Adrenal gland (tissue), 9 donors: ENCODE measurements at regions not wholly inside any gene's neighbourhood (a gene's known extent, or its start where the extent isn't known, plus 50 kb on each side); places are given as distances from the start of the nearest gene placed in this dataset.

ENCODE experiments used
- DNase-seq, 7 donors: peaks; one replicate each; pipeline ENCODE4 v3.0.0-alpha.2; 2019 to 2020
- H3K27ac ChIP-seq, 5 donors: fragments of 200-600 bp; sonication (generic) in 4 of 5; 1 replicate in 3 of 5; 2 replicates in 2 of 5; pipeline versions ENCODE4 v1.5.1 to v1.8.0; 2016 to 2020; ENCODE audit warnings: mild to moderate bottlenecking in 1 of 5
- H3K27me3 ChIP-seq: fragments of 200-600 bp; 2 replicates; pipeline ENCODE4 v1.8.0; 2021
- H3K36me3 ChIP-seq, 2 donors: fragments of 200-600 bp; replicated peaks in 1 of 2; 1 replicate in 1 of 2; 2 replicates in 1 of 2; pipeline versions ENCODE4 v1.5.1 to v1.8.0; 2018 to 2022
- H3K4me1 ChIP-seq, 2 donors: fragments of 200-600 bp; replicated peaks in 1 of 2; 1 replicate in 1 of 2; 2 replicates in 1 of 2; pipeline versions ENCODE4 v1.5.1 to v1.8.0; 2018 to 2021
- H3K4me3 ChIP-seq, 4 donors: fragments of 200-600 bp; sonication (generic) in 3 of 4; one replicate each; pipeline ENCODE4 v1.5.1; 2016 to 2018
- H3K9me3 ChIP-seq, 3 donors: fragments of 200-600 bp; sonication (generic) in 1 of 3; replicated peaks in 1 of 3; 1 replicate in 2 of 3; 2 replicates in 1 of 3; pipeline versions ENCODE4 v1.5.1 to v1.8.0; 2016 to 2021
- POLR2A ChIP-seq, 2 donors: fragments of 450-650 bp; IDR thresholded peaks; one replicate each; pipeline ENCODE4 v1.6.1; 2017; ENCODE audit warnings: antibody characterized with exemption in 2 of 2, mild to moderate bottlenecking in 2 of 2, moderate library complexity in 1 of 2
- WGBS, 4 donors: extraction: QIAGEN DNeasy Blood & Tissue Kit in 2 of 4; methylation state at CpG; one replicate each; pipeline versions ENCODE4 v1.1.5 to v1.1.7; 2013 to 2017; 5-methylcytosine and 5-hydroxymethylcytosine counted together
- intact Hi-C, 2 donors: fragments of 100-400 bp; cut with DNase I; formaldehyde crosslinking; loops; one replicate each; pipeline versions ENCODE4 v1.14.1 to v1.15.0; 2022 to 2023
- TF ChIP-seq, protein P1 (sequence below), 6 experiments: fragments of 450-650 bp in 4 of 6; fragments of 200-600 bp in 2 of 6; sonication (generic) in 1 of 6; IDR thresholded peaks; 1 replicate in 5 of 6; 2 replicates in 1 of 6; pipeline versions ENCODE4 v1.5.1 to v1.8.0; 2016 to 2021; ENCODE audit warnings: antibody characterized with exemption in 6 of 6, mild to moderate bottlenecking in 2 of 6, moderate library complexity in 1 of 6
- donor health status: healthy with polysubstance abuse.
- donor health status: Bipolar disorder and iron deficiency.
- donor health status: DM: yes; HTN: yes; CAD: no.
- donor health status: DM: no; HTN: no; CAD: no.
- donor health status: DM: no; HTN: no; CAD: no.

DNA sequence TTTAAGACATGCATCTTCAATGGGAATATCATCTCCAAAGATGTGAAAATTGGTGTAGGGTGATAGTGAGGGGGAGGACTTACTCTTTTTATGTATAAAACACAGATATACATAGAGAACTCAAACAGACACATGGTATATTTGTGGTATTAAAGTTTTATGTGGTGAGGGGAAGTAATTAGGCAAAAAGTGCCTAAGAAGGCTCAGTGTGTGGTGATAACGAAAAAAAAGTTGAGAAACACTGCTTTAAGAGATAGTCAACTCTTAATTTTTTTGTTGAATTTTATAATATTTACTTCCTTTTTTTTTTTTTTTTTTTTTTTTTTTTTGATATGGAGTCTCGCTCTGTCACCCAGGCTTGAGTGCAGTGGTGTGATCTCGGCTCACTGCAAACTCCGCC, 174.2 kb upstream of the FRMD4B start:
- intact Hi-C loops: no loop called here
- Histone ChIP-seq H3K36me3 (no peaks in the 10 kb centered on the region), H3K4me1 (peaks cover 0 to 4% of the 10 kb centered on the region in 2 donors), H3K27me3 (no peaks in the 10 kb centered on the region), H3K27ac (no peak overlapping the region), H3K9me3 (no peaks in the 10 kb centered on the region), H3K4me3 (no peak overlapping the region)
- WGBS, 4 donors: 77 to 80% (median 78%) methylated on average over 4 of the region's 4 CpGs
- no peak for TF ChIP-seq POLR2A (IDR thresholded peaks at IDR 0.05)
- TF ChIP-seq, protein P1, sequence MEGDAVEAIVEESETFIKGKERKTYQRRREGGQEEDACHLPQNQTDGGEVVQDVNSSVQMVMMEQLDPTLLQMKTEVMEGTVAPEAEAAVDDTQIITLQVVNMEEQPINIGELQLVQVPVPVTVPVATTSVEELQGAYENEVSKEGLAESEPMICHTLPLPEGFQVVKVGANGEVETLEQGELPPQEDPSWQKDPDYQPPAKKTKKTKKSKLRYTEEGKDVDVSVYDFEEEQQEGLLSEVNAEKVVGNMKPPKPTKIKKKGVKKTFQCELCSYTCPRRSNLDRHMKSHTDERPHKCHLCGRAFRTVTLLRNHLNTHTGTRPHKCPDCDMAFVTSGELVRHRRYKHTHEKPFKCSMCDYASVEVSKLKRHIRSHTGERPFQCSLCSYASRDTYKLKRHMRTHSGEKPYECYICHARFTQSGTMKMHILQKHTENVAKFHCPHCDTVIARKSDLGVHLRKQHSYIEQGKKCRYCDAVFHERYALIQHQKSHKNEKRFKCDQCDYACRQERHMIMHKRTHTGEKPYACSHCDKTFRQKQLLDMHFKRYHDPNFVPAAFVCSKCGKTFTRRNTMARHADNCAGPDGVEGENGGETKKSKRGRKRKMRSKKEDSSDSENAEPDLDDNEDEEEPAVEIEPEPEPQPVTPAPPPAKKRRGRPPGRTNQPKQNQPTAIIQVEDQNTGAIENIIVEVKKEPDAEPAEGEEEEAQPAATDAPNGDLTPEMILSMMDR (IDR thresholded peaks at IDR 0.05): no peak
- no peak for DNase-seq

DNA sequence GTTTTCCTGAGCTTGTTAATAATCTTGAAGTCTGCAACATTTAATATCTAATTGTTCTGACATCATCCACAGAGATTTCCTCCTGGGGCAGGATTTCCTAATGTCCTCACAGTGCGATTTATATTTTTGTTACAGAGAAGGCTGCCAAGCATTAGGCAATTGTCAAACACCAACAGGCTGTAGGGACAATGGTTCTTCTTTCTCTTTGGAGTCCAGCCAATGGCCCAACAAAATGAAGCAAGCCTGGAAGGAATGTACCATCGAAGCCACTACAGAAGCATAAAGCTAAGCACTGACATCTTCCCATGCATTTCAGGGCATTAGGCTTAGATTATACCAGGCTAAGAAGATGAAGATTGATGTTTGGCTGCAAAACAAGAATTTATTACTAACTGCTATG, 173.0 kb upstream of the FRMD4B start:
- TF ChIP-seq, protein P1 (IDR thresholded peaks at IDR 0.05): no peak
- no peak for TF ChIP-seq POLR2A (IDR thresholded peaks at IDR 0.05)
- 30 to 48% (median 34%) methylated on average over 2 of the region's 2 CpGs for WGBS, 4 donors
- H3K27me3 ChIP-seq: no peaks in the 10 kb centered on the region
- intact Hi-C loops: no loop called here
- H3K4me3 ChIP-seq: no peak overlapping the region
- no peaks in the 10 kb centered on the region for H3K36me3 ChIP-seq
- no peaks in the 10 kb centered on the region for H3K9me3 ChIP-seq
- peak overlapping the region in 1 of 5 donors; percentile 29 for H3K27ac ChIP-seq
- H3K4me1 ChIP-seq: peaks cover 0 to 4% of the 10 kb centered on the region in 2 donors
- DNase-seq: peak; percentile 29 to 75 (median 61)

DNA sequence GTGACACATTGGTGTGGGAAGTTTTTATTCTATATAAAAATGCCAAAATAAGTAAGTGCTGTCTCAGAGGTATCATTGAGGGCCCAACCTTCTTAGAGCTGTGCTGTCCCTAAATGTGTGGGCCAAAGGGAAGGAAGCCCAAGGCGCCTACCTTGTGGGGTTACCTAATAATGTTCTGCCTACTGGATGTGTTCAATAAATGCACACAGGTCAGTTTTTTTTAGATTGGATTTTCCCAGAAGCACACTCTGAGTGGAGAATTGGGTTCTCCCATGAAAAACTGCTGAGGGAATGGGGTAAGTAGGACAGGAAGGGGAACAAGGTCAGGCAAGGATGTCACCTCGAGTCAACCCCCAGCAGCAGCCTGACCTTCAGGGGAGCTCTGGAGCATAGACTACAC, 168.7 kb upstream of the FRMD4B start:
- H3K9me3 ChIP-seq: no peaks in the 10 kb centered on the region
- DNase-seq: no peak
- no peaks in the 10 kb centered on the region for H3K27me3 ChIP-seq
- no peak overlapping the region for H3K4me3 ChIP-seq
- TF ChIP-seq POLR2A (IDR thresholded peaks at IDR 0.05): no peak
- TF ChIP-seq, protein P1 (IDR thresholded peaks at IDR 0.05): no peak
- H3K36me3 ChIP-seq: no peaks in the 10 kb centered on the region
- H3K4me1 ChIP-seq: no peaks in the 10 kb centered on the region
- H3K27ac ChIP-seq: no peak overlapping the region
- 64 to 71% (median 65%) methylated on average over 2 of the region's 2 CpGs for WGBS, 4 donors
- intact Hi-C loops: no loop called here

DNA sequence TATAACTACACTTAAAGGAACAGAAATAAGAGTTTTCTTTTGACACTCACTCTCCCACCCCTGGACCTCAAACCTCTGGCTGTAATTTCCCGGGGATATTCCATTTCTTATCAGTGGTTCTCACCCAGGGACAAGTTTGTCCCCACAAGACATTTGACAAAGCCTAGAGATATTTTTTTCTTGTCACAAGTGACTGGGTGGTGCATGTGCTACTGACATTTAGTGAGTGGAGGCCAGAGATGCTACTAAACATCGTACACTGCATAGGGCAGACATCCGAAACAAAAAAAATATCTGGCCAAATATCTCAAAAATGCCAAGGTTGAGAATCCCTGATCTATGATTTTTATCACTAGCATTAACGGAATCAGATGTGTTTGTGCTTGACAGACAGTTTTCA, 168.0 kb upstream of the FRMD4B start:
- TF ChIP-seq, protein P1 (IDR thresholded peaks at IDR 0.05): no peak
- no peak for TF ChIP-seq POLR2A (IDR thresholded peaks at IDR 0.05)
- Histone ChIP-seq H3K9me3 (no peaks in the 10 kb centered on the region), H3K36me3 (no peaks in the 10 kb centered on the region), H3K4me3 (no peak overlapping the region), H3K27me3 (no peaks in the 10 kb centered on the region), H3K27ac (no peak overlapping the region), H3K4me1 (no peaks in the 10 kb centered on the region)
- no peak for DNase-seq
- 43 to 55% (median 45%) methylated on average over 4 of the region's 4 CpGs for WGBS, 4 donors
- intact Hi-C loops: no loop called here
